ENCODE measurements at regions not wholly inside any gene's neighbourhood (a gene's known extent, or its start where the extent isn't known, plus 50 kb on each side); places are given as distances from the start of the nearest gene placed in this dataset.

GRCh38 chr9:119852390-119852789 lies 483.2 kb upstream of the BRINP1 start:
- no peak for DNase-seq (ENCODE audit: unreplicated experiment)
- Mint-ChIP-seq H3K27ac (ENCODE audit: low read depth, unreplicated experiment) (no peak overlapping the region), H3K36me3 (ENCODE audit: insufficient read depth, unreplicated experiment) (no peaks in the 10 kb centered on the region), H3K27me3 (ENCODE audit: insufficient read depth, unreplicated experiment) (no peaks in the 10 kb centered on the region), H3K4me1 (ENCODE audit: insufficient read depth, unreplicated experiment) (no peaks in the 10 kb centered on the region), H3K4me3 (ENCODE audit: unreplicated experiment) (no peak overlapping the region), H3K9me3 (ENCODE audit: unreplicated experiment) (peaks cover 23% of the 10 kb centered on the region)
- intact Hi-C loops (cut with micrococcal nuclease): no loop called here
- BruUV-seq (replicated peaks): no TSS peak
- POLR2A ChIA-PET: no interaction called here
- no peak for TF ChIP-seq CTCF (IDR thresholded peaks at IDR 0.05; ENCODE audit: unreplicated experiment)
- CTCF ChIA-PET: interaction anchor here (1.4 kb wide), 1 partner anchor 10 kb away, joined by 5 read pairs; no protein-coding TSS in a partner anchor

- no TSS peak for BruUV-seq (replicated peaks)
- DNase-seq (ENCODE audit: unreplicated experiment): no peak
- ChIA-PET POLR2A (no interaction called here), CTCF (no interaction called here)
- Mint-ChIP-seq H3K36me3 (ENCODE audit: insufficient read depth, unreplicated experiment) (no peaks in the 10 kb centered on the region), H3K9me3 (ENCODE audit: unreplicated experiment) (peaks cover 37% of the 10 kb centered on the region), H3K27ac (ENCODE audit: low read depth, unreplicated experiment) (no peak overlapping the region), H3K4me3 (ENCODE audit: unreplicated experiment) (no peak overlapping the region), H3K27me3 (ENCODE audit: insufficient read depth, unreplicated experiment) (no peaks in the 10 kb centered on the region), H3K4me1 (ENCODE audit: insufficient read depth, unreplicated experiment) (no peaks in the 10 kb centered on the region)
- TF ChIP-seq CTCF (IDR thresholded peaks at IDR 0.05; ENCODE audit: unreplicated experiment): no peak
- intact Hi-C loops (cut with micrococcal nuclease): no loop called here
Measured at GRCh38 chr9:119844431-119844830, 475.2 kb upstream of the BRINP1 start.

GRCh38 chr9:119841016-119841415 lies 471.8 kb upstream of the BRINP1 start:
- Mint-ChIP-seq H3K27me3 (ENCODE audit: insufficient read depth, unreplicated experiment) (no peaks in the 10 kb centered on the region), H3K9me3 (ENCODE audit: unreplicated experiment) (peaks cover 17% of the 10 kb centered on the region), H3K4me3 (ENCODE audit: unreplicated experiment) (no peak overlapping the region), H3K27ac (ENCODE audit: low read depth, unreplicated experiment) (no peak overlapping the region), H3K4me1 (ENCODE audit: insufficient read depth, unreplicated experiment) (no peaks in the 10 kb centered on the region), H3K36me3 (ENCODE audit: insufficient read depth, unreplicated experiment) (no peaks in the 10 kb centered on the region)
- CTCF ChIA-PET: no interaction called here
- no TSS peak for BruUV-seq (replicated peaks)
- POLR2A ChIA-PET: no interaction called here
- no peak for TF ChIP-seq CTCF (IDR thresholded peaks at IDR 0.05; ENCODE audit: unreplicated experiment)
- intact Hi-C loops (cut with micrococcal nuclease): no loop called here
- DNase-seq (ENCODE audit: unreplicated experiment): no peak

GRCh38 chr9:119839888-119840287 lies 470.7 kb upstream of the BRINP1 start:
- DNase-seq (ENCODE audit: unreplicated experiment): no peak
- intact Hi-C loops (cut with micrococcal nuclease): no loop called here
- Mint-ChIP-seq H3K36me3 (ENCODE audit: insufficient read depth, unreplicated experiment) (no peaks in the 10 kb centered on the region), H3K4me3 (ENCODE audit: unreplicated experiment) (no peak overlapping the region), H3K27me3 (ENCODE audit: insufficient read depth, unreplicated experiment) (no peaks in the 10 kb centered on the region), H3K27ac (ENCODE audit: low read depth, unreplicated experiment) (no peak overlapping the region), H3K9me3 (ENCODE audit: unreplicated experiment) (peaks cover 17% of the 10 kb centered on the region), H3K4me1 (ENCODE audit: insufficient read depth, unreplicated experiment) (no peaks in the 10 kb centered on the region)
- TF ChIP-seq CTCF (IDR thresholded peaks at IDR 0.05; ENCODE audit: unreplicated experiment): no peak
- BruUV-seq (replicated peaks): no TSS peak
- ChIA-PET CTCF (interaction anchor here (0.7 kb wide), 1 partner anchor 141 kb away, joined by 4 read pairs; no protein-coding TSS in a partner anchor), POLR2A (no interaction called here)

All from MCF 10A (cell line).